HEK293 (cell line): ENCODE measurements at regions not wholly inside any gene's neighbourhood (a gene's known extent, or its start where the extent isn't known, plus 50 kb on each side); places are given as distances from the start of the nearest gene placed in this dataset.

Experiments
- CTCF ChIA-PET: fragments of 350-600 bp; formaldehyde crosslinking; extraction: SDS; loops from one replicate; lab custom pipeline; 2021; ENCODE audit warnings: antibody characterized with exemption; lab: Yijun Ruan, JAX
- POLR2A ChIA-PET: fragments of 300-600 bp; formaldehyde crosslinking; extraction: SDS; loops from one replicate; lab custom pipeline; 2020; ENCODE audit warnings: antibody characterized with exemption, inconsistent platforms; lab: Yijun Ruan, JAX
- H3K27ac ChIP-seq: fragments of 200-500 bp; sonication (Bioruptor generic); 2 replicates; pipeline ENCODE4 v1.5.1; 2014; ENCODE audit warnings: low read depth, low read length, control low read depth, inconsistent platforms; ENCODE audit errors: extremely low read depth
- H3K36me3 ChIP-seq, 2 experiments: fragments of 200-500 bp in 1 of 2; sonication (Bioruptor generic) in 1 of 2; 1 replicate in 1 of 2; 2 replicates in 1 of 2; pipeline ENCODE4 v1.5.1; 2014 to 2017; ENCODE audit warnings: inconsistent platforms in 2 of 2, low read length in 2 of 2; ENCODE audit not compliant: control insufficient read depth in 2 of 2, insufficient read depth in 1 of 2
- H3K4me1 ChIP-seq: fragments of 200-500 bp; sonication (Bioruptor generic); 2 replicates; pipeline ENCODE4 v1.5.1; 2014; ENCODE audit warnings: mild to moderate bottlenecking, low read length, inconsistent platforms; ENCODE audit not compliant: control insufficient read depth, insufficient read depth
- H3K4me3 ChIP-seq: 2 replicates; pipeline ENCODE4 v1.5.1; 2011; ENCODE audit warnings: low read depth, mild to moderate bottlenecking, control low read depth, low read length, moderate library complexity
- H3K9me3 ChIP-seq: fragments of 200-500 bp; sonication (Bioruptor generic); 2 replicates; pipeline ENCODE4 v1.5.1; 2014; ENCODE audit warnings: low read depth, low read length, inconsistent platforms; ENCODE audit not compliant: control insufficient read depth, insufficient read depth
- AEBP2 ChIP-seq: fragments of 450-650 bp; formaldehyde crosslinking; IDR thresholded peaks from 2 replicates; pipeline ENCODE4 v1.5.1; 2016; ENCODE audit warnings: missing biosample characterization, missing genetic modification characterization, borderline replicate concordance
- FEZF1 ChIP-seq: fragments of 450-650 bp; formaldehyde crosslinking; IDR thresholded peaks from 2 replicates; pipeline ENCODE4 v1.5.1; 2016; ENCODE audit warnings: missing biosample characterization, missing genetic modification characterization
- HOXD13 ChIP-seq: sonication (generic); formaldehyde crosslinking; IDR thresholded peaks from 2 replicates; pipeline ENCODE4 v1.8.0; 2022; ENCODE audit warnings: missing genetic modification reagents, borderline replicate concordance
- KLF8 ChIP-seq: fragments of 450-650 bp; formaldehyde crosslinking; IDR thresholded peaks from 2 replicates; pipeline ENCODE4 v1.5.1; 2016; ENCODE audit warnings: missing biosample characterization, missing genetic modification characterization
- PATZ1 ChIP-seq: fragments of 450-650 bp; formaldehyde crosslinking; IDR thresholded peaks from 2 replicates; pipeline ENCODE4 v1.5.1; 2016; ENCODE audit warnings: missing biosample characterization, missing genetic modification characterization
- ZBTB11 ChIP-seq: fragments of 450-650 bp; formaldehyde crosslinking; conservative IDR thresholded peaks from 2 replicates; pipeline ENCODE4 v1.5.1; 2016; ENCODE audit warnings: low read depth, missing biosample characterization, missing genetic modification characterization
- ZBTB48 ChIP-seq: fragments of 450-650 bp; formaldehyde crosslinking; IDR thresholded peaks from 2 replicates; pipeline ENCODE4 v1.5.1; 2016; ENCODE audit warnings: missing biosample characterization, missing genetic modification characterization
- ZNF211 ChIP-seq: fragments of 450-650 bp; formaldehyde crosslinking; IDR thresholded peaks from 2 replicates; pipeline ENCODE4 v1.5.1; 2016; ENCODE audit warnings: low read depth, missing biosample characterization, missing genetic modification characterization
- ZNF221 ChIP-seq: fragments of 450-650 bp; formaldehyde crosslinking; IDR thresholded peaks from 2 replicates; pipeline ENCODE4 v1.5.1; 2017; ENCODE audit warnings: missing biosample characterization, missing genetic modification characterization, borderline replicate concordance
- ZNF350 ChIP-seq: fragments of 450-650 bp; formaldehyde crosslinking; IDR thresholded peaks from 2 replicates; pipeline ENCODE4 v1.5.0; 2017; ENCODE audit warnings: missing biosample characterization, mild to moderate bottlenecking, missing genetic modification characterization
- ZNF391 ChIP-seq: fragments of 450-650 bp; formaldehyde crosslinking; IDR thresholded peaks from 2 replicates; pipeline ENCODE4 v1.5.1; 2016; ENCODE audit warnings: low read depth, missing biosample characterization, missing genetic modification characterization, borderline replicate concordance
- ZNF548 ChIP-seq: fragments of 450-650 bp; formaldehyde crosslinking; IDR thresholded peaks from 2 replicates; pipeline ENCODE4 v1.5.1; 2016; ENCODE audit warnings: missing biosample characterization, missing genetic modification characterization
- ZNF777 ChIP-seq: fragments of 450-650 bp; formaldehyde crosslinking; IDR thresholded peaks from 2 replicates; pipeline ENCODE4 v1.5.1; 2017; ENCODE audit warnings: missing biosample characterization, missing genetic modification characterization, borderline replicate concordance
- TF ChIP-seq, protein P1 (sequence below): fragments of 450-650 bp; formaldehyde crosslinking; IDR thresholded peaks from 2 replicates; pipeline ENCODE4; 2016; ENCODE audit warnings: missing biosample characterization, missing genetic modification characterization

GRCh38 chr3:191066669-191067068 lies 132.4 kb upstream of the OSTN start:
- CTCF ChIA-PET = interaction anchor here (0.6 kb wide), 1 partner anchor 270 kb away, joined by 4 read pairs; no protein-coding TSS in a partner anchor

More at GRCh38 chr3:191066669-191067068, 132.4 kb upstream of the OSTN start:
- H3K27ac ChIP-seq = no peak overlapping the region
- POLR2A ChIA-PET = no interaction called here
- H3K4me3 ChIP-seq = no peak overlapping the region
- TF ChIP-seq ZNF548 (no peak), HOXD13 (CRISPR knock-in tag) (no peak), ZNF391 (no peak), FEZF1 (tag by site-specific recombination) (no peak), ZNF221 (tag by site-specific recombination) (no peak), ZBTB11 (tag by site-specific recombination) (no peak), ZBTB48 (tag by site-specific recombination) (no peak), ZNF777 (tag by site-specific recombination) (no peak), PATZ1 (tag by site-specific recombination) (no peak), ZNF211 (tag by site-specific recombination) (no peak), KLF8 (no peak), ZNF350 (tag by site-specific recombination) (no peak), AEBP2 (tag by site-specific recombination) (no peak)
- TF ChIP-seq, protein P1, sequence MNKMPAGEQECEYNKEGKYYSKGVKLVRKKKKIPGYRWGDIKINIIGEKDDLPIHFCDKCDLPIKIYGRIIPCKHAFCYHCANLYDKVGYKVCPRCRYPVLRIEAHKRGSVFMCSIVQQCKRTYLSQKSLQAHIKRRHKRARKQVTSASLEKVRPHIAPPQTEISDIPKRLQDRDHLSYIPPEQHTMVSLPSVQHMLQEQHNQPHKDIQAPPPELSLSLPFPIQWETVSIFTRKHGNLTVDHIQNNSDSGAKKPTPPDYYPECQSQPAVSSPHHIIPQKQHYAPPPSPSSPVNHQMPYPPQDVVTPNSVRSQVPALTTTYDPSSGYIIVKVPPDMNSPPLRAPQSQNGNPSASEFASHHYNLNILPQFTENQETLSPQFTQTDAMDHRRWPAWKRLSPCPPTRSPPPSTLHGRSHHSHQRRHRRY = no peak
- TF ChIP-seq, all 188 proteins: peak for 0
- H3K9me3 ChIP-seq = no peaks in the 10 kb centered on the region
- no peaks in the 10 kb centered on the region for H3K4me1 ChIP-seq
- no peaks in the 10 kb centered on the region for H3K36me3 ChIP-seq
